HEK293 (cell line): ENCODE measurements at regions not wholly inside any gene's neighbourhood (a gene's known extent, or its start where the extent isn't known, plus 50 kb on each side); places are given as distances from the start of the nearest gene placed in this dataset.

Source experiments
- CTCF ChIP-seq: fragments of 450-650 bp; formaldehyde crosslinking; IDR thresholded peaks from 2 replicates; pipeline ENCODE4 v1.5.1; 2016; ENCODE audit warnings: missing biosample characterization, missing genetic modification characterization
- KLF10 ChIP-seq: fragments of 450-650 bp; IDR thresholded peaks from 2 replicates; pipeline ENCODE4 v1.5.1; 2018; ENCODE audit warnings: missing biosample characterization, mild to moderate bottlenecking, missing genetic modification characterization
- SALL2 ChIP-seq: fragments of 450-650 bp; formaldehyde crosslinking; IDR thresholded peaks from 2 replicates; pipeline ENCODE4 v1.5.0; 2017; ENCODE audit warnings: missing biosample characterization, mild to moderate bottlenecking, missing genetic modification characterization, borderline replicate concordance
- SETDB1 ChIP-seq: IDR thresholded peaks from one replicate; pipeline ENCODE4 v1.6.1; 2017; ENCODE audit warnings: mild to moderate bottlenecking, low read length, moderate library complexity, mixed read lengths; ENCODE audit not compliant: insufficient read length
- YY1 ChIP-seq: fragments of 450-650 bp; formaldehyde crosslinking; IDR thresholded peaks from 2 replicates; pipeline ENCODE4 v1.5.1; 2018; ENCODE audit warnings: missing biosample characterization, missing genetic modification characterization
- ZNF146 ChIP-seq: fragments of 450-650 bp; formaldehyde crosslinking; IDR thresholded peaks from 2 replicates; pipeline ENCODE4 v1.5.1; 2016; ENCODE audit warnings: missing biosample characterization, missing genetic modification characterization
- ZNF391 ChIP-seq: fragments of 450-650 bp; formaldehyde crosslinking; IDR thresholded peaks from 2 replicates; pipeline ENCODE4 v1.5.1; 2016; ENCODE audit warnings: low read depth, missing biosample characterization, missing genetic modification characterization, borderline replicate concordance
- ZNF433 ChIP-seq: fragments of 450-650 bp; formaldehyde crosslinking; IDR thresholded peaks from 2 replicates; pipeline ENCODE4 v1.5.1; 2016; ENCODE audit warnings: missing biosample characterization, missing genetic modification characterization, low read depth
- ZNF473 ChIP-seq: fragments of 450-650 bp; formaldehyde crosslinking; IDR thresholded peaks from 2 replicates; pipeline ENCODE4 v1.5.1; 2017; ENCODE audit warnings: missing biosample characterization, missing genetic modification characterization
- ZNF514 ChIP-seq: fragments of 450-650 bp; formaldehyde crosslinking; IDR thresholded peaks from 2 replicates; pipeline ENCODE4 v1.5.1; 2016; ENCODE audit warnings: missing biosample characterization, missing genetic modification characterization
- ZNF639 ChIP-seq: fragments of 450-650 bp; formaldehyde crosslinking; IDR thresholded peaks from 2 replicates; pipeline ENCODE4 v1.5.1; 2016; ENCODE audit warnings: missing biosample characterization, missing genetic modification characterization
- ZNF837 ChIP-seq: fragments of 450-650 bp; formaldehyde crosslinking; IDR thresholded peaks from 2 replicates; pipeline ENCODE4 v1.5.1; 2016; ENCODE audit warnings: missing biosample characterization, missing genetic modification characterization
- TF ChIP-seq, protein P1 (sequence below): fragments of 450-650 bp; formaldehyde crosslinking; IDR thresholded peaks from 2 replicates; pipeline ENCODE4 v1.5.1; 2017; ENCODE audit warnings: missing biosample characterization, missing genetic modification characterization
- TF ChIP-seq, protein P2 (sequence below): fragments of 450-650 bp; formaldehyde crosslinking; IDR thresholded peaks from 2 replicates; pipeline ENCODE4 v1.5.1; 2016; ENCODE audit warnings: missing biosample characterization, missing genetic modification characterization

GRCh38 chr9:71459082-71459481 lies 309.2 kb downstream of the CEMIP2 start:
- TF ChIP-seq SETDB1 (no peak), CTCF (tag by site-specific recombination) (no peak), SALL2 (no peak), ZNF639 (tag by site-specific recombination) (no peak), ZNF514 (no peak), ZNF473 (tag by site-specific recombination) (no peak), ZNF433 (tag by site-specific recombination) (no peak), YY1 (tag by site-specific recombination) (no peak), KLF10 (no peak), ZNF146 (tag by site-specific recombination) (no peak), ZNF837 (tag by site-specific recombination) (no peak), ZNF391 (no peak)
- TF ChIP-seq, protein P1, sequence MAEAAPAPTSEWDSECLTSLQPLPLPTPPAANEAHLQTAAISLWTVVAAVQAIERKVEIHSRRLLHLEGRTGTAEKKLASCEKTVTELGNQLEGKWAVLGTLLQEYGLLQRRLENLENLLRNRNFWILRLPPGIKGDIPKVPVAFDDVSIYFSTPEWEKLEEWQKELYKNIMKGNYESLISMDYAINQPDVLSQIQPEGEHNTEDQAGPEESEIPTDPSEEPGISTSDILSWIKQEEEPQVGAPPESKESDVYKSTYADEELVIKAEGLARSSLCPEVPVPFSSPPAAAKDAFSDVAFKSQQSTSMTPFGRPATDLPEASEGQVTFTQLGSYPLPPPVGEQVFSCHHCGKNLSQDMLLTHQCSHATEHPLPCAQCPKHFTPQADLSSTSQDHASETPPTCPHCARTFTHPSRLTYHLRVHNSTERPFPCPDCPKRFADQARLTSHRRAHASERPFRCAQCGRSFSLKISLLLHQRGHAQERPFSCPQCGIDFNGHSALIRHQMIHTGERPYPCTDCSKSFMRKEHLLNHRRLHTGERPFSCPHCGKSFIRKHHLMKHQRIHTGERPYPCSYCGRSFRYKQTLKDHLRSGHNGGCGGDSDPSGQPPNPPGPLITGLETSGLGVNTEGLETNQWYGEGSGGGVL (tag by site-specific recombination) = no peak
- TF ChIP-seq, protein P2, sequence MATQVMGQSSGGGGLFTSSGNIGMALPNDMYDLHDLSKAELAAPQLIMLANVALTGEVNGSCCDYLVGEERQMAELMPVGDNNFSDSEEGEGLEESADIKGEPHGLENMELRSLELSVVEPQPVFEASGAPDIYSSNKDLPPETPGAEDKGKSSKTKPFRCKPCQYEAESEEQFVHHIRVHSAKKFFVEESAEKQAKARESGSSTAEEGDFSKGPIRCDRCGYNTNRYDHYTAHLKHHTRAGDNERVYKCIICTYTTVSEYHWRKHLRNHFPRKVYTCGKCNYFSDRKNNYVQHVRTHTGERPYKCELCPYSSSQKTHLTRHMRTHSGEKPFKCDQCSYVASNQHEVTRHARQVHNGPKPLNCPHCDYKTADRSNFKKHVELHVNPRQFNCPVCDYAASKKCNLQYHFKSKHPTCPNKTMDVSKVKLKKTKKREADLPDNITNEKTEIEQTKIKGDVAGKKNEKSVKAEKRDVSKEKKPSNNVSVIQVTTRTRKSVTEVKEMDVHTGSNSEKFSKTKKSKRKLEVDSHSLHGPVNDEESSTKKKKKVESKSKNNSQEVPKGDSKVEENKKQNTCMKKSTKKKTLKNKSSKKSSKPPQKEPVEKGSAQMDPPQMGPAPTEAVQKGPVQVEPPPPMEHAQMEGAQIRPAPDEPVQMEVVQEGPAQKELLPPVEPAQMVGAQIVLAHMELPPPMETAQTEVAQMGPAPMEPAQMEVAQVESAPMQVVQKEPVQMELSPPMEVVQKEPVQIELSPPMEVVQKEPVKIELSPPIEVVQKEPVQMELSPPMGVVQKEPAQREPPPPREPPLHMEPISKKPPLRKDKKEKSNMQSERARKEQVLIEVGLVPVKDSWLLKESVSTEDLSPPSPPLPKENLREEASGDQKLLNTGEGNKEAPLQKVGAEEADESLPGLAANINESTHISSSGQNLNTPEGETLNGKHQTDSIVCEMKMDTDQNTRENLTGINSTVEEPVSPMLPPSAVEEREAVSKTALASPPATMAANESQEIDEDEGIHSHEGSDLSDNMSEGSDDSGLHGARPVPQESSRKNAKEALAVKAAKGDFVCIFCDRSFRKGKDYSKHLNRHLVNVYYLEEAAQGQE (tag by site-specific recombination) = no peak
